Endothelial cell (in vitro differentiated cells): ENCODE measurements at regions not wholly inside any gene's neighbourhood (a gene's known extent, or its start where the extent isn't known, plus 50 kb on each side); places are given as distances from the start of the nearest gene placed in this dataset.

Experiments
- DNase-seq: peaks from one replicate; pipeline ENCODE4 v3.0.0; 2021; ENCODE audit warnings: low spot score
- H3K27ac Mint-ChIP-seq: one replicate; pipeline ENCODE4 v1.8.0; 2021; ENCODE audit warnings: mixed read lengths, inconsistent platforms; ENCODE audit not compliant: unreplicated experiment
- H3K27me3 Mint-ChIP-seq: one replicate; pipeline ENCODE4 v1.8.0; 2021; ENCODE audit warnings: mild to moderate bottlenecking, moderate library complexity, mixed read lengths, inconsistent platforms; ENCODE audit not compliant: unreplicated experiment
- H3K36me3 Mint-ChIP-seq: one replicate; pipeline ENCODE4 v1.8.0; 2021; ENCODE audit warnings: mild to moderate bottlenecking, low read depth, mixed read lengths, inconsistent platforms; ENCODE audit not compliant: unreplicated experiment
- H3K4me1 Mint-ChIP-seq: one replicate; pipeline ENCODE4 v1.8.0; 2021; ENCODE audit warnings: mild to moderate bottlenecking, mixed read lengths, inconsistent platforms; ENCODE audit not compliant: unreplicated experiment
- H3K4me3 Mint-ChIP-seq: one replicate; pipeline ENCODE4 v1.8.0; 2021; ENCODE audit warnings: mild to moderate bottlenecking, mixed read lengths, inconsistent platforms; ENCODE audit not compliant: unreplicated experiment
- H3K9me3 Mint-ChIP-seq: one replicate; pipeline ENCODE4 v1.8.0; 2021; ENCODE audit warnings: mixed read lengths, inconsistent platforms; ENCODE audit not compliant: unreplicated experiment
- CTCF ChIP-seq: fragments of 200-600 bp; sonication (generic); IDR thresholded peaks from one replicate; pipeline ENCODE4 v1.5.0; 2021; ENCODE audit warnings: antibody characterized with exemption; ENCODE audit not compliant: unreplicated experiment

- no peak for DNase-seq
- Mint-ChIP-seq H3K4me3 (no peak overlapping the region), H3K27ac (no peak overlapping the region), H3K9me3 (no peaks in the 10 kb centered on the region), H3K4me1 (no peaks in the 10 kb centered on the region), H3K27me3 (peaks cover 5% of the 10 kb centered on the region), H3K36me3 (no peaks in the 10 kb centered on the region)
- TF ChIP-seq CTCF = no peak
Observed at GRCh38 chr6:147677647-147678046, 169.2 kb downstream of the SAMD5 start.

GRCh38 chr6:147678253-147678652 is 169.8 kb downstream of the SAMD5 start:
- no peak for TF ChIP-seq CTCF
- Mint-ChIP-seq H3K4me3 (no peak overlapping the region), H3K27ac (no peak overlapping the region), H3K4me1 (no peaks in the 10 kb centered on the region), H3K36me3 (no peaks in the 10 kb centered on the region), H3K27me3 (peaks cover 5% of the 10 kb centered on the region), H3K9me3 (no peaks in the 10 kb centered on the region)
- no peak for DNase-seq

- no peak overlapping the region for H3K27ac Mint-ChIP-seq
- DNase-seq = no peak
- no peak overlapping the region for H3K4me3 Mint-ChIP-seq
Observed at GRCh38 chr6:147684906-147685305, 176.4 kb downstream of the SAMD5 start.

GRCh38 chr6:147689398-147689797 is 180.9 kb downstream of the SAMD5 start:
- H3K9me3 Mint-ChIP-seq = no peaks in the 10 kb centered on the region
- no peaks in the 10 kb centered on the region for H3K4me1 Mint-ChIP-seq
- H3K27ac Mint-ChIP-seq = no peak overlapping the region
- no peaks in the 10 kb centered on the region for H3K36me3 Mint-ChIP-seq
- no peaks in the 10 kb centered on the region for H3K27me3 Mint-ChIP-seq
- TF ChIP-seq CTCF = no peak
- no peak overlapping the region for H3K4me3 Mint-ChIP-seq
- DNase-seq = no peak

More at GRCh38 chr6:147684906-147685305, 176.4 kb downstream of the SAMD5 start:
- TF ChIP-seq CTCF = no peak
- Mint-ChIP-seq H3K27me3 (no peaks in the 10 kb centered on the region), H3K36me3 (no peaks in the 10 kb centered on the region), H3K9me3 (no peaks in the 10 kb centered on the region), H3K4me1 (no peaks in the 10 kb centered on the region)

- Mint-ChIP-seq H3K4me1 (no peaks in the 10 kb centered on the region), H3K27ac (no peak overlapping the region), H3K27me3 (no peaks in the 10 kb centered on the region), H3K9me3 (no peaks in the 10 kb centered on the region), H3K4me3 (no peak overlapping the region), H3K36me3 (no peaks in the 10 kb centered on the region)
- DNase-seq = no peak
- no peak for TF ChIP-seq CTCF
Observed at GRCh38 chr6:147691446-147691845, 183.0 kb downstream of the SAMD5 start.
